A673 (cell line): ENCODE measurements at regions not wholly inside any gene's neighbourhood (a gene's known extent, or its start where the extent isn't known, plus 50 kb on each side); places are given as distances from the start of the nearest gene placed in this dataset.

Experiments used
- BruUV-seq: library from RNA; stranded (reverse); fragments of 400-500 nt; replicated peaks from 2 replicates; lab custom pipeline; 2021; lab: Mats Ljungman, UMichigan
- CTCF ChIA-PET: fragments of 300-600 bp; sonication (Branson Sonifier 250); formaldehyde crosslinking; loops from one replicate; lab custom pipeline; 2022; ENCODE audit warnings: antibody characterized with exemption; lab: Charles Lee
- POLR2A ChIA-PET: fragments of 300-600 bp; sonication (Branson Sonifier 250); formaldehyde crosslinking; loops from one replicate; lab custom pipeline; 2022; ENCODE audit warnings: antibody characterized with exemption; ENCODE audit not compliant: low non-redundant PET; lab: Charles Lee
- DNase-seq: peaks from one replicate; pipeline ENCODE4 v3.0.0-alpha.2; 2015; ENCODE audit warnings: low spot score
- H3K27ac ChIP-seq: fragments of 200-600 bp; sonication (generic); 2 replicates; pipeline ENCODE4 v1.5.1; 2016; ENCODE audit warnings: mixed run types, low read depth, mild to moderate bottlenecking, mixed read lengths, antibody characterized with exemption, low read length; ENCODE audit not compliant: poor library complexity, severe bottlenecking
- H3K27me3 ChIP-seq: fragments of 200-600 bp; sonication (generic); replicated peaks from 2 replicates; pipeline ENCODE4 v1.6.1; 2017; ENCODE audit warnings: mixed run types, low read depth, mild to moderate bottlenecking, mixed read lengths, antibody characterized with exemption, low read length; ENCODE audit not compliant: insufficient read depth, poor library complexity
- H3K36me3 ChIP-seq: fragments of 200-600 bp; sonication (generic); 2 replicates; pipeline ENCODE4 v1.6.1; 2016; ENCODE audit warnings: mixed run types, mild to moderate bottlenecking, mixed read lengths, antibody characterized with exemption, low read length; ENCODE audit not compliant: insufficient read depth, poor library complexity, severe bottlenecking
- H3K4me1 ChIP-seq: fragments of 200-600 bp; sonication (generic); 2 replicates; pipeline ENCODE4 v1.6.1; 2017; ENCODE audit warnings: mixed run types, mild to moderate bottlenecking, mixed read lengths, antibody characterized with exemption, low read length; ENCODE audit not compliant: insufficient read depth, poor library complexity, severe bottlenecking
- H3K4me3 ChIP-seq: fragments of 200-600 bp; sonication (generic); 2 replicates; pipeline ENCODE4 v1.5.1; 2016; ENCODE audit warnings: low read depth, mixed run types, mild to moderate bottlenecking, mixed read lengths, low read length; ENCODE audit not compliant: poor library complexity, severe bottlenecking
- H3K9me3 ChIP-seq: fragments of 200-600 bp; sonication (generic); 2 replicates; pipeline ENCODE4 v1.6.1; 2016; ENCODE audit warnings: mixed run types, low read depth, mild to moderate bottlenecking, mixed read lengths, antibody characterized with exemption, low read length; ENCODE audit not compliant: poor library complexity, severe bottlenecking
- EZH2 ChIP-seq: fragments of 200-600 bp; sonication (generic); IDR thresholded peaks from 2 replicates; pipeline ENCODE4 v1.6.1; 2017; ENCODE audit warnings: borderline replicate concordance, low read depth, mild to moderate bottlenecking, mixed read lengths, antibody characterized with exemption, low read length; ENCODE audit not compliant: poor library complexity, severe bottlenecking
- intact Hi-C: fragments of 100-400 bp; cut with micrococcal nuclease; formaldehyde crosslinking; loops from one replicate; pipeline ENCODE4 v1.10.0; 2022; ENCODE audit not compliant: unreplicated experiment
- TF ChIP-seq, protein P1 (sequence below): fragments of 300-800, 200-600 bp; sonication (generic); conservative IDR thresholded peaks from 2 replicates; pipeline ENCODE4 v1.5.1; 2017; ENCODE audit warnings: low read depth, mild to moderate bottlenecking, antibody characterized with exemption, low read length, moderate library complexity, mixed read lengths

DNA sequence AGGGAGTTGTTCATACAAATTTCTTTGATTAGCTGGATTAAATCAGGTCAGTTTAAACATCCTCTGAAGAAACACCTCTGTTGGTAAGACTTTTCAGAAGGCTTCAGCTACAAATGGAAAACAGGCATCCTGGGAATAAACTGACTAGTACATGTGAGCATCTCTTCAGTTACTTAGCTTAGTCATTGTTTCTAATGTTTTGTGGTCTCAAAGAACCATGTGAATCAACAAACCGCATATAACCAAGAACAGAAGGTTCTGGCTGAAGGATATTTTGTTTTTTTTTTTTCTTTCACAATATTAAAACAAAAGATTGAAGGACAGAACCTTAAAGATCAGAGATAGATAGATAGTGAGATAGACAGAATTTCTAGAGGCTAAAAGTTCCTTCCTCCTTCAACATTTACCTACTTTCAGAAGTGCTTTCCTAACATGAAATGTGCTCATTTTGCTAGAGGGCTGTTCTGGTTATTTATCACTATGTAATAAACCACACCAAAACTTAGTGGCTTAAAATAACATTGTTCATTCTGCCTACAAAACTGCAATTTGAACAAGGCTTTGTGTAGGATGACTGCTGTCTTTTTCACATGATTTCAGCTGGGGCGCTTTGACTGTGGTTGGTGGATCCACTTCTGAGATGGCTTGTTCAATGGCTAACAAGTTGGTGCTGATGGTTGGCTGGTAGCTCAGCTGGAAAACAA lies 119.8 kb upstream of the PTGFR start:
- no peak overlapping the region for H3K4me3 ChIP-seq
- no peak overlapping the region for H3K27ac ChIP-seq
- DNase-seq: no peak
- BruUV-seq: no TSS peak
- H3K27me3 ChIP-seq: no peaks in the 10 kb centered on the region
- peaks cover 4% of the 10 kb centered on the region for H3K4me1 ChIP-seq
- TF ChIP-seq, protein P1, sequence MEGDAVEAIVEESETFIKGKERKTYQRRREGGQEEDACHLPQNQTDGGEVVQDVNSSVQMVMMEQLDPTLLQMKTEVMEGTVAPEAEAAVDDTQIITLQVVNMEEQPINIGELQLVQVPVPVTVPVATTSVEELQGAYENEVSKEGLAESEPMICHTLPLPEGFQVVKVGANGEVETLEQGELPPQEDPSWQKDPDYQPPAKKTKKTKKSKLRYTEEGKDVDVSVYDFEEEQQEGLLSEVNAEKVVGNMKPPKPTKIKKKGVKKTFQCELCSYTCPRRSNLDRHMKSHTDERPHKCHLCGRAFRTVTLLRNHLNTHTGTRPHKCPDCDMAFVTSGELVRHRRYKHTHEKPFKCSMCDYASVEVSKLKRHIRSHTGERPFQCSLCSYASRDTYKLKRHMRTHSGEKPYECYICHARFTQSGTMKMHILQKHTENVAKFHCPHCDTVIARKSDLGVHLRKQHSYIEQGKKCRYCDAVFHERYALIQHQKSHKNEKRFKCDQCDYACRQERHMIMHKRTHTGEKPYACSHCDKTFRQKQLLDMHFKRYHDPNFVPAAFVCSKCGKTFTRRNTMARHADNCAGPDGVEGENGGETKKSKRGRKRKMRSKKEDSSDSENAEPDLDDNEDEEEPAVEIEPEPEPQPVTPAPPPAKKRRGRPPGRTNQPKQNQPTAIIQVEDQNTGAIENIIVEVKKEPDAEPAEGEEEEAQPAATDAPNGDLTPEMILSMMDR: no peak
- no peak for TF ChIP-seq EZH2
- H3K9me3 ChIP-seq: no peaks in the 10 kb centered on the region
- ChIA-PET CTCF (no interaction called here), POLR2A (no interaction called here)
- no peaks in the 10 kb centered on the region for H3K36me3 ChIP-seq
- intact Hi-C loops: no loop called here

DNA sequence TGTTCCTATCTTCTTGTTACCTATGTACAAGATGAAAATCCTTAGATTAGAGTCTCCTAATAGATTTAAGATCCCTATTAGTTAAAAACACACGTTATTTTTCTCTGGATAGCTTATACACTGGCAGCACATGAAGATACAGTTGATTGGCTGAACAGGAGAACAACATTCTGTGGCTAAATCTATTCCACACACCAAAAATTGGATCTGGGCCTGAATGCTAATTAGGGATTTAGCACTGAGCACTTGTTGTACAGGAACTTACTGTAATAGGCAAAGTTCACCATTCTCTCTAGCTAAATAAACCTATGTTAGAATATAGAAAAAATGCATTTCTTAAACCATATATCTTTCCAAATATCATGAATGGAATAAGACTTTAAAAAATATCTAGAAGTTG lies 117.1 kb upstream of the PTGFR start:
- Histone ChIP-seq H3K27me3 (no peaks in the 10 kb centered on the region), H3K9me3 (no peaks in the 10 kb centered on the region), H3K27ac (no peak overlapping the region), H3K4me3 (no peak overlapping the region), H3K4me1 (peaks cover 4% of the 10 kb centered on the region), H3K36me3 (no peaks in the 10 kb centered on the region)
- intact Hi-C loops: no loop called here
- BruUV-seq: no TSS peak
- ChIA-PET CTCF (no interaction called here), POLR2A (no interaction called here)
- TF ChIP-seq, protein P1: no peak
- no peak for TF ChIP-seq EZH2
- DNase-seq: peak; percentile 58

- intact Hi-C loops: no loop called here
- no peak for TF ChIP-seq EZH2
- TF ChIP-seq, protein P1: no peak
- no peak overlapping the region for H3K27ac ChIP-seq
- BruUV-seq: no TSS peak
- no peaks in the 10 kb centered on the region for H3K9me3 ChIP-seq
- no peak overlapping the region for H3K4me3 ChIP-seq
- H3K36me3 ChIP-seq: no peaks in the 10 kb centered on the region
- H3K4me1 ChIP-seq: peaks cover 15% of the 10 kb centered on the region
- ChIA-PET POLR2A (no interaction called here), CTCF (no interaction called here)
- no peaks in the 10 kb centered on the region for H3K27me3 ChIP-seq
- no peak for DNase-seq
Measured at GRCh38 chr1:78375996-78376395, 114.8 kb upstream of the PTGFR start.
